IMR-90 (cell line): ENCODE measurements at regions not wholly inside any gene's neighbourhood (a gene's known extent, or its start where the extent isn't known, plus 50 kb on each side); places are given as distances from the start of the nearest gene placed in this dataset.

Experiments used
- CEBPB ChIP-seq: IDR thresholded peaks from 2 replicates; pipeline ENCODE4 v1.6.1; 2012; ENCODE audit warnings: low read depth, low read length, improper control_type of control experiment
- CTCF ChIP-seq: conservative IDR thresholded peaks from 2 replicates; pipeline ENCODE4 v1.5.1; 2012; ENCODE audit warnings: mild to moderate bottlenecking, low read depth, low read length, improper control_type of control experiment
- ELK1 ChIP-seq: fragments of 150-350 bp; IDR thresholded peaks from 2 replicates; pipeline ENCODE4 v1.6.1; 2016; ENCODE audit warnings: low read depth, mild to moderate bottlenecking, low read length, moderate library complexity, borderline replicate concordance
- MAZ ChIP-seq: IDR thresholded peaks from 2 replicates; pipeline ENCODE4 v1.6.1; 2012; ENCODE audit warnings: low read depth, mild to moderate bottlenecking, low read length, improper control_type of control experiment, moderate library complexity, borderline replicate concordance
- MXI1 ChIP-seq: IDR thresholded peaks from 2 replicates; pipeline ENCODE4 v1.6.1; 2012; ENCODE audit warnings: low read depth, mild to moderate bottlenecking, low read length, moderate library complexity, borderline replicate concordance
- NFE2L2 ChIP-seq: fragments of 150-350 bp; IDR thresholded peaks from 2 replicates; pipeline ENCODE4 v1.6.1; 2016; ENCODE audit warnings: low read depth, mild to moderate bottlenecking, low read length
- POLR2A ChIP-seq: IDR thresholded peaks from 2 replicates; pipeline ENCODE4 v1.6.1; 2012; ENCODE audit warnings: mild to moderate bottlenecking, low read depth, low read length
- USF2 ChIP-seq: fragments of 150-350 bp; IDR thresholded peaks from 2 replicates; pipeline ENCODE4 v1.6.1; 2017; ENCODE audit warnings: mild to moderate bottlenecking, antibody characterized with exemption, low read length, low read depth

- TF ChIP-seq USF2 (no peak), CTCF (no peak), NFE2L2 (no peak), MXI1 (no peak), POLR2A (no peak), CEBPB (peak; percentile 89), ELK1 (no peak), MAZ (no peak)
These were observed 109.7 kb downstream of the C16orf95 start for GRCh38 chr16:87207509-87207908.
